ENCODE measurements at regions not wholly inside any gene's neighbourhood (a gene's known extent, or its start where the extent isn't known, plus 50 kb on each side); places are given as distances from the start of the nearest gene placed in this dataset.

GRCh38 chr20:11212272-11212671, 538.5 kb upstream of the JAG1 start:
- TF ChIP-seq CTCF (IDR thresholded peaks at IDR 0.05): no peak
- TF ChIP-seq POLR2AphosphoS5 (IDR thresholded peaks at IDR 0.05): no peak
- TF ChIP-seq POLR2A (IDR thresholded peaks at IDR 0.05): no peak
- no peak for TF ChIP-seq EP300 (IDR thresholded peaks at IDR 0.05)
